ENCODE measurements at regions not wholly inside any gene's neighbourhood (a gene's known extent, or its start where the extent isn't known, plus 50 kb on each side); places are given as distances from the start of the nearest gene placed in this dataset.

DNA sequence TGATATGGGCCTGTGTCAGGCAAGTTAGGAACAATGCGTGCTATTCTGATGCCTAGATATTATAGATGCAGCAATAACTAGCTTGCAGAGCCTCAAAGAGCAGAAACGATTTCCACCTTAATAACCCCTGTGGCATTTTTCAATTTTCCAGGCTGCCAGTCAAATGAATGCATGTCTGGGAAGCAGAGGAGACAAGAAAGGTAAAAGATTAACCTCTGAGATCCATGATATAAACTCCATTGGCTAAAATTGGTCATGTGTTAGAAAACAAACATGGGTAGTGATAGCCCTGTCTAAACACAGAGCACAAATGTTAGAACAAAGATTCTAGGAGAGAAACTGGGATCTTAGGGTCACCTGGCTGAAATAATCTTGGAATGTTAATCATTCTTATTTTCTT, 811.1 kb downstream of the DIAPH3 start:
- Histone ChIP-seq H4K20me1 (no peaks in the 10 kb centered on the region), H3K4me1 (peaks cover 7 to 34% (median 13%) of the 10 kb centered on the region in 10 experiments; a peak in 17 of 20 replicates), H3K4me2 (no peak overlapping the region), H3K27me3 (no peaks in the 10 kb centered on the region), H3K36me3 (no peaks in the 10 kb centered on the region), H3K9me3 (replicated peaks in 1 of 11) (no peaks in the 10 kb centered on the region), H3K27ac (no peak overlapping the region), H3K4me3 (no peak overlapping the region), H3K9ac (no peak overlapping the region)
- no peak for TF ChIP-seq Cebpa-rat (IDR thresholded peaks at IDR 0.05)

DNA sequence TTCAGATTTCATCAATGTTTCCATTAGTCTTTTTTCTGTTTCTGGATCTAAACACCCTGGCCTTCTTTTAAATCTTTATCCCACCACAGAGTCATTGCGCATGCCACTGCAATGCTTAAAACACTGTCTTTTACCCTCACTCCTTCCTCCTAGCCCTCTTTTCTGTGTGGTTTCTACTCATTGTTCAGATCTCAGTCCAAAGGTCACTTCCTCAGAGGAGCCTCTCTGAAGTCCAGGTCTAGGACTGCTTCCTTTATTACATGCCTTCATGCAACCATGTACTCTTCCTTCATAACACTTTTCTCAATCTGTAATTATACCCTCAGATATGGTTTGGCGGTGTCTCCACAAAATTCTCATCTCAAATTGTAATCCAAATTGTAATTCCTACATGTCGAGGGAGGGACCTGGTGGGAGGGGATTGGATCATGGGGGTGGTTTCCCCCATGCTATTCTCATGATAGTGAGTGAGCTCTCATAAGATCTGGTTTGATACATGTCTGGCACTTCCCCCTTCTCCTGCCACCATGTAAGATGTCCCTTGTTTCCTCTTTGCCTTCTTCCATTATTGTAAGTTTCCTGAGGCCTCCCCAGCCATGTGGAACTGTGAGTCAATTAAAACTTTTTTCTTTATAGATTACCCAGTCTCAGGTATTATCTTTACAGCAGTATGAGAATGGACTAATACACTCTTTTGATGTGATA, 808.9 kb downstream of the DIAPH3 start:
- H4K20me1 ChIP-seq: no peaks in the 10 kb centered on the region
- peak overlapping the region in 2 of 11 experiments; percentile 20 to 45; a peak in 5 of 22 replicates for H3K4me2 ChIP-seq

DNA sequence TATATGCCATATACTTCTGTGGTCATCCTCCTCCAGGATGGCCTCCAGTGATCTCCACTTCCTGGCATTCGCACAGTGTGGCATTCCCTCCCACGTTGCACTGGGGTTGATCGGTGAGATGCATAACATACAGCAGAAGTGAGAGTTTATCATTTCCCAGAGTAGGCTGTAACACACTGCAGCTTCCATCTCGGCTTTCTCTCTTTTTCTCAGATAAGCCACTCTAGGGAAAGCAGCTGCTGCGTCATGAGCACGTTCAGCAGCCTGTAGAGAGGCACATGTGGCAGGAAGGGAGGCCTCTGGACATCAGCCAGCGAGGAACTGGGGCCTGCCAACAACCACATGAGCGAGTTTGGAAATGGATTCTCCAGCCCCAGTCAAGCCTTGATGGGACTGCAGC, 807.1 kb downstream of the DIAPH3 start:
- H3K4me3 ChIP-seq: no peak overlapping the region; a peak in 1 of 20 replicates
- no peaks in the 10 kb centered on the region for H3K36me3 ChIP-seq
- H4K20me1 ChIP-seq: no peaks in the 10 kb centered on the region
- peak overlapping the region in 2 of 11 experiments; percentile 25 to 33; a peak in 4 of 22 replicates for H3K9ac ChIP-seq
- peak overlapping the region in 9 of 11 experiments; percentile 30 to 68 (median 54); a peak in 16 of 22 replicates for H3K27ac ChIP-seq
- 0 out of 22 replicates have a peak, but pooled peaks cover 0 to under 1% (median 0%) of the 10 kb centered on the region in 11 experiments for H3K9me3 ChIP-seq (replicated peaks in 1 of 11)
- no peak for TF ChIP-seq Cebpa-rat (IDR thresholded peaks at IDR 0.05)
- H3K4me1 ChIP-seq: peaks cover 31 to 73% (median 43%) of the 10 kb centered on the region in 10 experiments
- no peaks in the 10 kb centered on the region for H3K27me3 ChIP-seq
- H3K4me2 ChIP-seq: peak overlapping the region; percentile 17 to 83 (median 47); a peak in 20 of 22 replicates

More for the DNA sequence above, 808.9 kb downstream of the DIAPH3 start:
- Histone ChIP-seq H3K9me3 (replicated peaks in 1 of 11) (no peaks in the 10 kb centered on the region), H3K36me3 (no peaks in the 10 kb centered on the region), H3K27me3 (no peaks in the 10 kb centered on the region), H3K4me1 (peaks cover 29 to 57% (median 35%) of the 10 kb centered on the region in 10 experiments), H3K4me3 (no peak overlapping the region), H3K27ac (peak overlapping the region in 1 of 11 experiments; percentile 22; a peak in 1 of 22 replicates), H3K9ac (no peak overlapping the region)
- TF ChIP-seq Cebpa-rat (IDR thresholded peaks at IDR 0.05): no peak

DNA sequence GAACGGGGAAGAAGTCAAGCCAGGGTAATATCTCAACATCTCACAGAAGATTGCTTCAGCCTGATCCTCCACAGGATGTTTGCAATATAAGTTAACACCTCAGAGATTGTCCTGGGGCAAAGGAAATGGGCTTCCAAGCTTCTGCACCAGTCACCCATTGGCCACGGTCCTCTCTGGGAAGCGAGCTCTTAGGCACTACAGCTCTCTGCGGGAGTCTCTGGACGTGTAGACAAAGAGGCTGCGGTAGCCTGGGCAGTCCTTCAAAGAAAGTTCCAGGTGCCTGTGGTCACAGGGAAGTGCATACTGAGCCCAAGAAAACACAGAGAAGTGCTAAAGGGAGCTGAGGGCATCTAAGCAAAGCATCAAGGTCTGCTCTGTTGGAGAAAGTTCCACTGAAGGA, 805.7 kb downstream of the DIAPH3 start:
- Histone ChIP-seq H3K9me3 (replicated peaks in 1 of 11) (0 out of 22 replicates have a peak, but pooled peaks cover 0 to 3% (median 0%) of the 10 kb centered on the region in 11 experiments), H3K27me3 (no peaks in the 10 kb centered on the region), H3K4me1 (peaks cover 31 to 75% (median 43%) of the 10 kb centered on the region in 10 experiments), H3K9ac (no peak overlapping the region), H3K36me3 (no peaks in the 10 kb centered on the region), H4K20me1 (no peaks in the 10 kb centered on the region), H3K27ac (peak overlapping the region in 2 of 11 experiments; percentile 6 to 7; a peak in 2 of 22 replicates), H3K4me2 (peak overlapping the region in 9 of 11 experiments; percentile 7 to 83 (median 46); a peak in 17 of 22 replicates), H3K4me3 (no peak overlapping the region)
- no peak for TF ChIP-seq Cebpa-rat (IDR thresholded peaks at IDR 0.05)

DNA sequence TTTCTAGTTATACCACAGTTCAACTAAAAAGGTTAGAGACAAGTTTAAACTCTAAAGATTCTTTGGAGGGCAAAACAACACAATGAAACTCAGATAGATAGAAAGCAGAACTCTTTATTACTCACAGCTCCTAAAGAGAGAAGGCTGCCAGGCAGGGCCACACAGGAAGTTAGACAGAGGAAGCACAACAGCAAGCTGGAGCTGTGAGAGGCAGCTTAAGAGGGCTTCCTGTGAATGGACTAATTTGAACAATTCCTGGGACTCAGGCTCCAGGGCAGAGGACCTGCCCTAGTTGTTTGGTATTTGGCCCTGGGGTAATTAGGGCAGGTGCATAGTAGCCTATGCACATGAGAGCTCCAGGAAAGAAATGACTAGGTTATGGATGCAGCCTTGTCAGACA, 803.6 kb downstream of the DIAPH3 start:
- no peak overlapping the region for H3K4me3 ChIP-seq
- H3K27me3 ChIP-seq: no peaks in the 10 kb centered on the region
- peak overlapping the region in 4 of 11 experiments; percentile 15 to 51 (median 36); a peak in 3 of 22 replicates for H3K9ac ChIP-seq
- H4K20me1 ChIP-seq: no peaks in the 10 kb centered on the region
- H3K9me3 ChIP-seq (replicated peaks in 1 of 11): 0 out of 22 replicates have a peak, but pooled peaks cover 0 to 3% (median 0%) of the 10 kb centered on the region in 11 experiments
- H3K4me2 ChIP-seq: peak overlapping the region; percentile 22 to 83 (median 46); a peak in 21 of 22 replicates
- H3K27ac ChIP-seq: peak overlapping the region in 9 of 11 experiments; percentile 14 to 74 (median 63); a peak in 15 of 22 replicates
- no peaks in the 10 kb centered on the region for H3K36me3 ChIP-seq
- no peak for TF ChIP-seq Cebpa-rat (IDR thresholded peaks at IDR 0.05)
- H3K4me1 ChIP-seq: peaks cover 31 to 67% (median 43%) of the 10 kb centered on the region in 10 experiments

DNA sequence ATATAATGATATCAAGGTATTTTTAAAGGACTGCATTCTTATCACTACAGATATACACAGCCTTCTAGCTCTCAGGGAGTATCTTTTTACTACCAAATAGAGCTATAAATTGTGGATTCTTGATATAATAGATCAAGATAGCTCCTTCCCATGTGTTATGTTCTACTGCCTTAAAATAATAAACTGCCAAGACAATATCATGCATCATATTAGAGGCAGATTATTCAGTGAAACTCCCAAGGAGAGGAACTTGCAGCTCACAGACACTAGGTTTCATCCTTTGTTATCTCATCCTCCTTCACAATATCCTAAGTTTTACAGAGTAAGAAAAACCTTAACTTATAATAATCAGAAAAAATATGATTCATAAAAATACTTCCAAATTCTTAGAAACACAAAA, 802.8 kb downstream of the DIAPH3 start:
- Histone ChIP-seq H3K36me3 (no peaks in the 10 kb centered on the region), H3K27ac (peak overlapping the region in 1 of 11 experiments; percentile 68; a peak in 3 of 22 replicates)

DNA sequence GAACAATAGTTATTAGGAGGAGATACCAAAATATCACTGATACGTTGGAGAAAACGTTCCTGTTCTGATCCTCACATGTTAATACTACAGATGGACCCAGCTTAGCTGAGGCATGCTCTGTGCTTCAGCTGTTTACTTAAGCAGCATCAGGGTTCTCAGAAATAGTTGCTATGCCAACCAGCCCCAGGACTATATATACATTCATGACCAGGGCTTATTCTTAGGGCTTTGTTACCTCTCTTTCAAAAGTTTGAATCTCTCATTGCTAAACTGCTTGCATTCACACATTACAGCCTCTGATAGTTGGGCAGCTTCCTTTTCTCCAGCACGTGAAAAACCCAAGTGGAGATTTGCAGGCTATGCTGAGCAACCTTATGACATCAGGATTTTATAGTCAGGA, 800.4 kb downstream of the DIAPH3 start:
- Histone ChIP-seq H3K4me2 (peak overlapping the region in 1 of 11 experiments; percentile 25; a peak in 1 of 22 replicates), H3K9ac (no peak overlapping the region), H3K9me3 (replicated peaks in 1 of 11) (0 out of 22 replicates have a peak, but pooled peaks cover 0 to 3% (median 0%) of the 10 kb centered on the region in 11 experiments), H3K4me1 (peaks cover 16 to 35% (median 22%) of the 10 kb centered on the region in 10 experiments), H3K27ac (no peak overlapping the region), H3K36me3 (no peaks in the 10 kb centered on the region), H3K27me3 (no peaks in the 10 kb centered on the region), H3K4me3 (no peak overlapping the region), H4K20me1 (no peaks in the 10 kb centered on the region)
- TF ChIP-seq Cebpa-rat (IDR thresholded peaks at IDR 0.05): no peak

More for the DNA sequence above, 802.8 kb downstream of the DIAPH3 start:
- no peaks in the 10 kb centered on the region for H3K27me3 ChIP-seq
- H3K9ac ChIP-seq: no peak overlapping the region
- 0 out of 22 replicates have a peak, but pooled peaks cover 0 to 3% (median 0%) of the 10 kb centered on the region in 11 experiments for H3K9me3 ChIP-seq (replicated peaks in 1 of 11)
- peaks cover 31 to 59% (median 43%) of the 10 kb centered on the region in 10 experiments for H3K4me1 ChIP-seq
- peak overlapping the region in 2 of 11 experiments; percentile 71 to 78; a peak in 3 of 22 replicates for H3K4me2 ChIP-seq
- no peak for TF ChIP-seq Cebpa-rat (IDR thresholded peaks at IDR 0.05)
- no peaks in the 10 kb centered on the region for H4K20me1 ChIP-seq
- H3K4me3 ChIP-seq: no peak overlapping the region

DNA sequence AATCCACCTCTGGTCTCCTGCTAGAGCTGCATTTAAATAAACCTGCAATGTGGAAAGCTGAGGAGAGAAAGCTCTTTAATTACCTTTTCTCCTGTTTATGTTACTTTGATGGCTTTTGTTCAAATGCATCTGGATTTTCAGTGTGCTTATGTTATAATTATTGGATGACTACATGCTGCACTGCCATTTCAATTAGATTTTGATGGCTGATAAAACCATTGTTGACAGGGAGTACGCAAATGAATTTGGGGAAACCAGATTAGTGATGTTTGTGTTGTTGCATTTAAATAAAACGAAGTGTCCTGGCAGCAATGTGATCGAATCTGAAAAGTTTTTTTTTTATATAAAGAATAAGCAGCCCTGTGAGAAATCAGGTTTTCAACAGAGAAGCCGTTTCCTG, 799.8 kb downstream of the DIAPH3 start:
- Histone ChIP-seq H3K4me3 (no peak overlapping the region), H3K4me1 (peaks cover 11 to 28% (median 16%) of the 10 kb centered on the region in 10 experiments), H3K27me3 (no peaks in the 10 kb centered on the region), H3K9me3 (replicated peaks in 1 of 11) (0 out of 22 replicates have a peak, but pooled peaks cover 0 to 3% (median 0%) of the 10 kb centered on the region in 11 experiments), H3K4me2 (peak overlapping the region in 1 of 11 experiments; percentile 25; a peak in 1 of 22 replicates), H4K20me1 (no peaks in the 10 kb centered on the region), H3K27ac (no peak overlapping the region), H3K36me3 (no peaks in the 10 kb centered on the region), H3K9ac (no peak overlapping the region)
- no peak for TF ChIP-seq Cebpa-rat (IDR thresholded peaks at IDR 0.05)

DNA sequence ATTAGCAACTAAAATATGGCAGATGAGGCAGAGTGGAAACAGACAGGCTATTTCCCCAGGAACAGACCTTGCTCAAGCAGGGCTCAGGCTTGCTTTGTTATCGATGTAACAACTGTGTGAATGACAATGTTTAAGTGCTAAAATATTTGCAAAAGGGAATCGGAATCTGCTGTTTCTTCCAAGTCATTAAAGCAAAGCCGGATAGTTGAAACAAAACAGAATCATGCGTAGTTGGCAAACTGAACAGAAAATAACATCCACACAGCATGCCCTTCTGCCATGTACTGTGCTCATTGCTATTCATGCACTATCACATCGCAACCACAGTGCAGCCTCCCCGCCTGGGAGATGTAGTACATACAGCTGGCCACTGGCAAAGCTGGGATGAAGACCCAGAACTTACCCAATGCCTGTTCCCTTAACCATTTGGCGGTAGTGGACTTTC, 799.1 kb downstream of the DIAPH3 start:
- no peak overlapping the region for H3K4me3 ChIP-seq
- H3K9ac ChIP-seq: no peak overlapping the region
- TF ChIP-seq Cebpa-rat (IDR thresholded peaks at IDR 0.05): no peak
- H3K4me2 ChIP-seq: no peak overlapping the region
- no peaks in the 10 kb centered on the region for H3K36me3 ChIP-seq
- no peaks in the 10 kb centered on the region for H4K20me1 ChIP-seq
- no peak overlapping the region for H3K27ac ChIP-seq
- H3K27me3 ChIP-seq: no peaks in the 10 kb centered on the region
- H3K9me3 ChIP-seq (replicated peaks in 1 of 11): 0 out of 22 replicates have a peak, but pooled peaks cover 0 to 3% (median 0%) of the 10 kb centered on the region in 11 experiments
- peaks cover 3 to 21% (median 9%) of the 10 kb centered on the region in 10 experiments for H3K4me1 ChIP-seq

Measured in BLaER1 treated with 17β-estradiol and CSF1 and Interleukin-3, amounts not matched to agents 10 nM and 100 nM (cell line).